NCI-H2227 treated with DMSO at 0.1 percent for 48 hours (cell line): ENCODE measurements at regions not wholly inside any gene's neighbourhood (a gene's known extent, or its start where the extent isn't known, plus 50 kb on each side); places are given as distances from the start of the nearest gene placed in this dataset.
"Not testable (repeated sequence)": the region's sequence is repeated elsewhere in the genome, so short reads cannot be mapped to it uniquely, and the experiment has no call there.

ENCODE experiments used
- DNase-seq: peaks from one replicate; lab custom pipeline; 2025; lab: John Stamatoyannopoulos, UW

DNA sequence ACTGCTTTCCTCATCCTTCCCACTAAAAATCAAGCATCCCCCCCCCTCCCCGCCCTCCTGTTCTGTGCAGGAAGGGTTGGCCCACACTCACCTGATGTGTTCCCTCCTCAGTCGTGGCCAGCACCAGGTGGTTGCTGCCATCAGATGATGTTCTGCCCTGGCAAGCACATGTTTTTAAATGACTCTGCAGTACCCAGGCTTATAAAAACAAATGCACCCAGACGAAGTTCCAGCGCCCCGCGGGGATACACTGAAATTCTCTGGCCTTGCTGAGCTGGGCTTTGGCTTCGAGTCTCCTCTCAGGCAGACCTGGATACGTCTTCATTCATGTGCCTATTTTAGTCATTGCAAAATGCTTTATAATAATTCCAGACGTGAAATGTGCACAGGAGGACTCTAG, 316.3 kb downstream of the DLEU7 start:
- DNase-seq, result no peak

DNA sequence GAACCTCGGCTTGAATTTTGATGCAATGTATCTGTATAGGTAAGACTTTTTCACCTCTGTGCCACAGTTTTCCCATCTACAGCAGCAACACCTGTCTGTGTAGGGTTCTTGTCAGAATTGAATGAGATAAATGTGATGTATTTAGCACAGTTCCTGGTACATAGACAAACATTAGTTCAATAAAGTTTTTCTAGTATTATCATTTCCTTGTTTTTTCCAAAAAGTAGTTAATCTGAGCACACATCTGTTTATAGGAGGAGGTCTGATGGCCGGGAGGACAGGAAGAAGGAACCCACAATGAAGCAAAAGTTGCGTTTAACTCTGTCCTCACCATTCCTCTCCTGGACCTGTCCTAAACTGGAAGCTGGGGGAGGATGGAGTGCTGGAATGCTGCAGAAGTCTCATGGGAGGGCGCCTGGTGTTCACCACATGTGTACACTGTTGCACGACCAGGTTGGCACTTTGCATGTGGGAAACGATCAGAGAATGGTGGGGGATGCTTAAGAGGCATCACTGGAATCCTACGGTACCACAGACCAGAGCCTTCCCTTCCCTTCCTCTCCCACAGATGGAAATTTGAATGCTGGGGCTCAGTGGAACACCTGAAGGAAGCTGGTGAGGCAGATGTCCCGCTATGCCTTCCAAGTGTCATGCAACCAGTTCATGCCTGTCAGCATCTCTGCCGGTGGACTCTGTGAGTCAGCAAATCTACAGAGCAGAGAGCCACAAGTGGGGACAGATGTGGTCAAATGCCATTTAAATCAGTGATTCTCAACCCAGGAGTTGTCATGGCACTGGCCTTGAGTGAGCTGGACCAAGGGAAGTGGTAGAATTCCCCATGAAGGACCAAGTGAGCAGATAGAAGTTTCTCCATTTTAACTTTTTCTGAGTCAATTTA, 315.6 kb downstream of the DLEU7 start:
- DNase-seq, result no peak

DNA sequence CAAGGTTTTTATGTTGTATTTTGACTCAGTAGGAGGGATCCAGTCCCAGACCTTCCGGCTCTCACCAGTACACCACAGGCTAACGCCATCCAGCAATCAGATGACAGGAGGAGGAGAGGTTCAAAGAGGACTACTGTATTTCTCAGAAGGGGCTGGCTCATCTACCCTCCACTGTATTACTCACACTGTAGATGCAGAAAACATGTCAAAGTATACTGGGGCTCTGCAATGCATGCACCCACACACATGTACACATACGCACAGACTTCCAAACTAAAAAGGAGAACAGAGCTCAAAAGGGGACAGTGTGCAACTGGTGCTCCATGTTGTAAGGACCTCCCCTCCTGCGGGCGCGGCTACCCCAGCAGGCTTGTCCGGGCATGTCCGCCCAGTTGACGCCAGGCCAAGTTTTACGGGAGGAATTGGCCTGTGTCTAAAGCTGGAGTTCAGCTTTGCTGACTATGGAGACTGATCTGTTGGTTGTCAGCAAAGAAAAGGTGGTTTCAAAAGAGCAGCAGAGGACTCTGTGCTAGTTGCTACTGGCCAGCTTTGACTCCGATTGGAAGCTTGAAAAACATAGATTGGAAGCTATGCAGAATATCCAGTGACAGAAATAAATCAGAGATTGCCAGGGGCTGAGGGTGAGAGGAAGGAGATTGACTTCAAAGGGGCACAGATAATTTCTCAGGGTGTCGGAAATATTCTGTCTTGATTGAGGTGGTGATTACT, 314.2 kb downstream of the DLEU7 start:
- peak; percentile 85 for DNase-seq

DNA sequence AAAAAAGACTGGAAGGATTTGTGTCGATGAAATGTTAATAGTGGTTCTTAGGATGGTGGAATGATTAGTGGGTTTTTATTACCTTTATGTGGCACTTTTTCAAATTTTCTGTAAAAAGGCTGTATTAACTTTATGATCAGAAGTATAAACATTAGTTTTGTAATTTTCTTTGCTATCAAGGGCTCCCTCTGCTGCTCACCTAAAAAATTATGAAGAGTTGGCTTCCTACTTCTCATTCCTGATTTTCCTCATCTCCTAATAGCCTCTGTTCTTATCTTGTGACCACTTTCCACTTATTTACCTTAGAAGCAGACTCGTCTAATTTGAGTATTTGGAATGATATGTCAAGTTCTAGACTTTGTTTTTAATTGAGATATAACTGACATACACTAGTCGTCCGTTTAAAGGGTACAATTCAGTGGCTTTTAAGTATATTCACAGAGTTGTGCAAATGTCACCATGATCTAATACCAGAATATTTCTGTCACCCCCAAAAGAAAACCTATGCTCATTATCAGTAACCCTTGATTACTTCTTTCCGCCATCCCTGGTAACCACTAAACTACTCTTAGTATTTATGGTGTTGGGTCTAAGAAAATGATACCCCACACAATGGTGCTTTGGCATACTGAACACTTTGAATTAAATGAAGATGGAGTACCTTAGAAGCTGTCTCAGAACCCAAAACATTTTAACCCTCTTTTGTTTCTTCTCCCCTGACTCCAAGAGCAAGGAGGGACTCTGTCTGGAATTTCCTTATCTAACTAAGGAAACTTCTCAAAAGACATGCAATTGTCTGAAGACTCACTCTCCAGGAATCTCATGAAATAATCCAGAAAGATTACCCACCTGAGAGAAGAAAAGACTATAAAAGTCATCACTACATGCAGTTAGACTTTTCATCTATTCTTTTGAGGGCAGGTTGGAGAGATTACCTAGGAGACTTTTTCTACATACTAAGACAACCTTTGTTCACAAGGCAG, 311.3 kb downstream of the DLEU7 start:
- peak; percentile 17 for DNase-seq

DNA sequence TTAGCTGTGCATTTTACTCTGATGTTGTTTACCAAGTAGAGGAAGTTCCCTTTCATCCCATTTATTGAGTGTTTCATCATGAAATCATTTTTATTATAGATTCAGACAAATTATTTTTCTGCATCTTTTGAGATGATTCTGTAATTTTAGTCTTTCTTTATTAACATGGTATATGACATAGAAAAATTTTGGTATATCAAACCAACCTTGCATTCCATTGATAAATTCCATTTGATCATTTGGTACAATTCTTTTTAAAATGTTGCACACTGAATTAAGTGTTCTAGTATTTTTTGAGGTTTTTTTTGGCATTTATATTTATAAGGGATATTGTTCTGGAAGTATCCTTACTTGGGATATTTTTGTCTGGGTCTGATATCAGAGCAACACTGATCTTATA, 308.4 kb downstream of the DLEU7 start:
- DNase-seq, result no peak

DNA sequence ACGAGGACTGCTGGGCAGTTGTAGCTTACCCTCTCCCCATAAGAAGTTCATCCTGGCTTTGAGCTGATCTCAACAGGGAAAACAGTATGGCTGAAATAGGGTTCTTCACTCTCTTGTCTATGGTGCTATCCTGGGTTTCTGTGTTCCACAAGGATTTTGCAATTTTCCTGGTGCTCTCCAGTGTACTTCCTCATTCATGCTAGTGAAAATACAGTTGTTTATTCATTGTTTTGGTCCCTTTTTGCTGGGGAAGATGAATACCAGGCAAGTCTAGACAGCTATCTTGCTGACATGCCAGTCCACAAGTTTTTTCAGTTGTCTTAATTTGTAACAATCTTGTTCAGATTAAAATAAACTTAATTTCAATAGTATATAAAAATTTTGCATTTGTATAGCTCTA, 306.5 kb downstream of the DLEU7 start:
- DNase-seq, result no peak

DNA sequence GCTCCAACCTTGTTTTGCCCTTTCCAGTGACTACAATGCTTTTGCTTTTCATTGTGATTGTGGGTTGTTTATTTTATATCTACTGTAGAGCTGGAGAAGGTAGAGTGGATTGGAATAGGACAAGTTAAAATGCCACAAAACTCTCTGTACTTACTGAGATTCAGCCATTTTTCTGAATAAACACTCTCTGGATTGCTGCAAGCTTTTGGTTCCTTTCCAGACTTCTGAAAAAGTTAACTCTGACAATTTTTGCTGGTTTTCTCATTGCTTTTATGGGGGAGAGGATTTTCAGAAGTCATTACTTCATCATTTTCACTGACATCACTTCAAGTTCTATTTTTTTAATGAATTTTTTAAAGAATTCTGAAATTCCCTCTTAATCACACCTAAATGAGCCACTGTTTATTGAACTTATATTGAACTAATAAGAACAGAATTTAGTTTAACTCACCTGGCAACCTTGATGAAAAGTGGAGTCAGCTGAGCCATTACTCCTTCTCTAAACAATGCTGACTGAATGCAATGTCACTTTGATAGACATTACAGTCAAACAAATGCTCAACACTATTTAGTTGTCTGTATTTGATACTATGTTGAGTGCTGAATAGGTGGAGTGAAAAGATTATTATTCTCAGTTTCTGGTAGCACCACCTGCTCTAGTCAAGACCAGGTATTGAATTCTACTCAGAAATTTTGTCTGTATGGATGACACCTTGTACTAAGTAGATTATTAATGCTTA, 303.5 kb downstream of the DLEU7 start:
- no peak for DNase-seq

DNA sequence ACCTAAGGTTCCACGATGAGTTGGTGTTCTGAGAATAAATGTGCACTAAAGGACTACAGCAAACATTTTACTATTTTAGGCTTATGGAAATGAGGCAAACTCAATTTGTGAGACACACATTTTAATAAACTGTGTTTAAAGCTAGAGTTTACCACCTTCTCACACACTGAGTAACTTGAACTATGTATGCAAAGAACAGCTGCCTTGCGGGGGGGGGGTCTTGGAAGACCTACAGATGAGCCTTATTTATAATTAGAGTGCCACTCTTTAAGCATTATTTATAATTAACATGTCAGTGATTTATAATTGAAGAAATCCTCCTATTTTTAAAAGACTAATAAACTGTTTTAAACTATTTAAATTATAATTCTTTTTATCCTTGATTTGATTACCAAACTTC, 300.4 kb downstream of the DLEU7 start:
- no peak for DNase-seq

DNA sequence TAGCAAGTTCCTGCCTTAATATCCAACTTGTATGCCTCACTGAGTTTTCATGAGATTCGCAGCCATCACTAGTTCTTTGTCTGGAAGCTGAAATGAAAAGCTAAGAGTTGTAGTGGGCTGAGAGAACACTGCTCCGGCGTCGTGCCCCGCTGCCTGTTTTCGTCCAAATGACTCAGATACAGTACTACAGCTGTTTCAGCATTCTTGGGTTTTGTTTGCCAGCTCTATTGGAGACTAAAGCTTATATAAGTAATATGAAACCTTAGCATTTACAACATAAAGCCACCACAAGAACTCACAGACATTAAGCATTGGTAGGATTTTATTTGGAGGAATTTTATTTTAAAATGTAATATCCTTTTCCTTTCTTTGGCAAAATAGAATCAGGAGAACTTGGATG, 299.7 kb downstream of the DLEU7 start:
- no peak for DNase-seq

DNA sequence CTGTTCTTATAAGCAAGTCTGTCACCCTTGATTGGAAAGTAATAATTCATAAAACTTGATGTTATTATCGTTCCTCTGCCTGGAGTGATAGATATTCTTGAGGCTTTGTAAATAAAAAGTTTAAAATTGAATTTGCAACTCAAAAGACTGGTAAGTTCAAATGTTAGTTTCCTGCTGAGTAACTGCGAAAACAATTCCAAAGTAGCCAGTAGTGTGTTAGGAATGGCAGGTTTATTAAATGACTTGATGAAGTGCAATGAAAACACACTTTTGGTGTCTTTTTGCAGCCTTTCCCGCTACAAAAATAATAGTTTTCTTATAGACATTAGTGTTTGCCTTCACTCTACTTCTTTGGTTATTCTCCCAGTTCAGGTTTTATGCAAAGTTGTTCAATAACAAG, 299.3 kb downstream of the DLEU7 start:
- DNase-seq, result no peak

DNA sequence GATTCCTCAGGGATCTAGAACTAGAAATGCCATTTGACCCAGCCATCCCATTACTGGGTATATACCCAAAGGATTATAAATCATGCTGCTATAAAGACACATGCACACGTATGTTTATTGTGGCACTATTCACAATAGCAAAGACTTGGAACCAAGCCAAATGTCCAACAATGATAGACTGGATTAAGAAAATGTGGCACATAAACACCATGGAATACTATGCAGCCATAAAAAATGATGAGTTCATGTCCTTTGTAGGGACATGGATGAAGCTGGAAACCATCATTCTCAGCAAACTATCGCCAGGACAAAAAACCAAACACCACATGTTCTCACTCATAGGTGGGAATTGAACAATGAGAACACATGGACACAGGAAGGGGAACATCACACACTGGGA, 296.3 kb downstream of the DLEU7 start:
- DNase-seq, result not testable (repeated sequence)

DNA sequence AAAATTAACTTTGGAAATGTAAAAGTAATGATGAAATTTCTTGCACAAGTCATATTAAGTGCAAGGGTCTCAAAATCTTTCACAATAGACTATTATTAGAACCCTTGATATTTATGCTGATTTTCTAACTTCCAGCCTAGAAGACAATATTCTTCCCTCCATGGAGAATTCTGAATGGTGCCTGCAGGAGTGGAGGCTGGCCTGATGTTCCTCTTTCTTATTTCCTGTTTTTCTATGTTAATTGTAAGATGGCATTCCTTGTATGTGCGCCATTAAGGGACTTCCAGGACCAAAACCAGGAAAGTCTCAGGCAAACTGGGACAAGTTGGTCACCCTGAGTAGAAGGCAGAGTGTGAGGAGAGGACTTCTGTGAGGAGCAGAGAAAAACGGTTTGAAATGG, 294.9 kb downstream of the DLEU7 start:
- DNase-seq, result no peak

DNA sequence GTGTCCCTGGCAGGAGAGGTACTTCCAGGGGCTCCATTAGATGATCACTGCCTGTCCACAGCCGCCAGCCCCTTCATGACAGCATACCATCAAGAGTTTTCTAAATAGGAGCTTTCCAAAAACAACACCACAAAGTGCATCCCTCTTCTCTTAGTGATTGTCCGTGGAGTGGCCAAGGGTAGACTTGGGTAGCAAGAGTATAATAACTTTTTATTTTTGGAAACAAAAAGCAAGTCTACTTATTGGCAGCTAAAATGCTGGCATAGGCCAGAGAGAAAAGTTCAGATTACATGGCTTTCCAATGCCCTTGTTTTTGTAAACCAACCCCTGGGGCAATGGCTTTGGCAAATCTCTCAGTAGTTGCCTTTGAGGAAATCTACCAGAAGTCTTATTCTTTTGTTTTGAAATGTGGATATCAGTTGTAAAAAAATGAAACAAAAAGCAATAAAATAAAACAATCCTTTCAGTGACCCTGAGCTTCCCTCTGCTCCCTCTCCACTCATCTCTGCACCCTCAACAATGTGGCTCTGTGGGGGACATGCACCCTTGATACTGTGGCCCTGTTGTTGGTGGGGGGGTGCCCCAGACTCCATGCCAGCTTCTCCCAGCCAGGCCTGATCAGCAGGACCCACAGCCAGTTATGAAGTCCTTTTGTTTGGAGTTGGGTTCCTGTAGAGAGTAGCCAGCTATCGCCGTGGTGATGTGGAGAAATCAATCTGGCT, 294.1 kb downstream of the DLEU7 start:
- DNase-seq, result no peak

DNA sequence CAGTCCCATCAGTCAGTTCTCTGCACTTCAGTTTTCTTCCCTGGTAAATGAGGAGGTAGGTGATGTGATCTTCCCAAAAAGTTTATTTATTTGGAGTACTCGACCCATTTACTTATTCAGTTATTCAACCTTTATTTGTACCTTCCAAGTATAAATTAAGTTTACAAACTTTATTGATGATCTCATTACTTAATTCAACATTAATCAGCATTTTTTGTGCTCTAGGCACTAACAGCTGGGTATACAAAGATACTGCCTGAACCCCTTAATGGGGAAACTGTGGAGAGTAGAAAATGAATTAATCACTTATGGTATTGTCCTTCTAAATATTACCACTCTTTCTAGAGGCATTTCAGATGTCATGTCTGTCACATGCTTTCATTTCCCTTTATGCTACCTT, 293.3 kb downstream of the DLEU7 start:
- DNase-seq, result no peak

DNA sequence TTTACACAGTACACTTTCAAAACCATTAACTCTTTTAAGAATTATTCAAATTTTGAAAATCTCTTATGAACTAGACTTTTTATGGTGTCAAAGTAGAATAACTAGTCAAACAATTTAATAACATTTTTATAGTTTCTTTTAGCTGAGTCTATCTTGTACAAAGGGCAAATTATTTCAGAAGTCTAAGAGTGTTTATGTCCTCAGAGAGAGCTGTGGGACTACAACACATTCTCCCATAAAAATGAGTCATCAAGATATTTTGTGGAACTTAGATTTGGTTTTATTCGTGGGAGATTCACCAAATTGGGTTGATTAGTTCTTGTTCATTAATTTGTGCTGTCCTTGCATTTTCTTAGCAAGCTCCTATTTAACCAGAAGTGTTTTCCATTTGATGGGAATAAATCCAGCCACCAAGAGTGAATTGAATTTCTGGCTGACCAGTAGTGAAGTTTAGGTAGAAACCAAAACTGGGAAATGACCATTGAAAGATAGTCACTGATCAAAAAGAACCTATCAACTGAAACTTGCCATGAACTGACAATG, 291.0 kb downstream of the DLEU7 start:
- DNase-seq, result no peak

DNA sequence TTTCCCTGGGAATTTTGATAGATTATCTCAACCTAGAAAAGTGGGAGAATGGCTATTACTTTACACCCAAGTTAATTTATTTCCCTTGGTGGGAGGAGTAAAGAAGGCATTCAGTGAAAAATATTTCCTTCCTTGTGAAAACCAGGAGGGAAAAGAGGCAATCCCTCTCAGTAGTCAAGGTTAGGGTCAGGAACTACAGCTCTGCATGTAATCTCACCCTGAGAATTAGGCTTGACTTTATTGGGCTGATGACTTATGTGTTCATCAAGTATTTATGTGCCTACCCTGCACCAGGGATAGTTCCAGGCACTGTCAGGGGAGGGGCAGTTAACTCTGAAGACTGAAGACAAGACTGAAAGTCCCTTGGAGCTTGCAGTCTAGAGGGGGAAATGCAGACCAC, 281.8 kb downstream of the DLEU7 start:
- no peak for DNase-seq

DNA sequence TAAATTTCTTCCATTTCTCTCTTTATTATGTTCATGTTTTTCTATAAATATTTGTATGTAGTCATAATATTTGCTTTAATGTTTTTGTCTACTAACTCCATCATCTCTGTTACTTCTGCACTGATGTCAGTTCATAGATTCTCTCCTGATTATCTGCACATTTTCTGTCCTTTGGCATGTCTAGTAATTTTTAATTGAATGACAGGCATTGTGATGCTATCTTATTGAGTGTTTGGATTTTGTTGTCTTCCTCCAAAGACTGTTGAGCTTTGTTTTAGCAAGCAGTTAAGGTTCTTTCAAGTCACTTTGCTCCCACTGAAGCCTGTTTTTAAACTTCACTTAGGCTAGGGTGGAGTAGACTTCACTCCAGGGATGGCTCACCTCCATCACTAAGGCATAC, 276.8 kb downstream of the DLEU7 start:
- DNase-seq, result no peak

DNA sequence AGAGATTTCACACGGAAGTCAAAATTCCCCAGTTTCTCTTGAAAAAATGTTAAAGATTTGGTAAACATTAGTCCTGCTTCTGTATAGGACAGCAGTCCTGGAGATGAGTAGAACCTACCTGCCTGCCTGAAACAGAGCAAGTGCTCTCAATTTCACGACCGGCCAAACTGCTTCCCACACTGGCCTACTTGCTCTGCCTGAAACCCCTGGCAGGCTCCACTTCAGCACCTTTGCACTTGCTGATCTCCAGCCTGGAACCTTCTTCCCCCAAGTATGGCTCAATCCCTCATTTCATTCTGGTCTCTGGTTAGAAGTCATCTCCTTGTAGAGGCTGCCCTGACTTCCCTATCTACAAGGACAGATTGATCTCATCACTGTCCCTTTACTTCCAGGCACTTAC, 271.4 kb downstream of the DLEU7 start:
- no peak for DNase-seq

DNA sequence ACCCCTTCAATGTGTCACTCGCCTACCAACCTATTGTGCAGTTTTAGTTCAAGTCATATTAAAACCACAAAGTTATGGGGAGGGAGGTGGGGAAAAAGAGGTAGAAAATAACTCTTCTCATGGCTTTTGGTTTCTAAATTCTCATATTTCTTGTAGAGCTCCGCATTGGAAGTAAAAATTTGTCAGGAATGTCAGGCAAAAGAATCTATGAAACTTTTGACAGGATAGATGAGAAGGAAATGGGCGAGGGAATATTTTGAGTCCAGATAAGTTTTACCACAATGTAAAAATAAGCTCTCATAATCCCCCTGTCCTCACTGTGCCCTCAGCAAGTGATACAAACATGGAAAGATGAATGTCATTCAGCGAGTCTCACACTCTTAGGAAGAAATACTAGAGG, 270.4 kb downstream of the DLEU7 start:
- no peak for DNase-seq

DNA sequence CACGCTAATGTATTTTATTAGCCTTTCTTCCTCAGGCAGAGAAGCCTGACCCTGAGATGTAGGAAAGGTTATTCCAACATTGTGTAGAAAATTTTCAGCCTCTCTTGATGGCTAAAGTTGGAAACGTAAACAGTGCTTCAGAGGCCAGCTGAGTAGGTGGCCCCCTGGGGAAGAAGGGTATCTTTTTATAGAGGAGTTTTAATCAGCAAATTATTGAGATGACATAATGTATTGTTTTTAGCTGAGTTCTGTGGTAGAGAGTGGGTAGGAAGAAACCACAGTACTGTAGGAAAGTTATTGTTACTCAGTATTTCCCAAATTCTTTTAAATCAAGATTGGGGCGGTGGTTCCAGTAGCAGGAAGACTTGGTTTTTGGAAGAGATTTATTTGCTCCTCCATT, 268.8 kb downstream of the DLEU7 start:
- DNase-seq, result no peak

DNA sequence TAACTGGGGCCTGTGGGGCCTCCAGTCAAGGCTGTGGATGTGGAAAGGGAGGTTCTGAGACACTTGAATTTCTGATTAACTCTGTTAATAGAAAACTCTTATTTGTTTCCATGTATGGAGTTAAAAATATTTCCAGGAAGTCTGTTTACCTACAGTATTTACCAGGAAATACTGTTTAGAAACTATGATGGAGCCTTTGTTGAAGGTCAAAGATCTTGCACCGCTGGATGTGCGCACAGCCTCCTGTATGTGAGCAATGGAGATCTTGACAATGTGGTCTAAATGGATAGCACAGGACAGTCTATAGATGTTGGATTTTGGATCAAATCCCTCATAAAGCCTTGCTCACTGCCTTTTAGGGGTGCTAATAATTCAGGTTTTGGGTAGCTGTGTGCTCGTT, 268.4 kb downstream of the DLEU7 start:
- DNase-seq, result no peak
